CD4-positive, alpha-beta T cell treated with Interleukin-21 for 1 hour (primary cell): ENCODE measurements at regions not wholly inside any gene's neighbourhood (a gene's known extent, or its start where the extent isn't known, plus 50 kb on each side); places are given as distances from the start of the nearest gene placed in this dataset.

Experiments used
- DNase-seq: peaks from one replicate; pipeline ENCODE4 v3.0.0-alpha.2; 2020

GRCh38 chr3:70899816-70900215 is 587.4 kb upstream of the MDFIC2 start:
- DNase-seq = no peak

DNA sequence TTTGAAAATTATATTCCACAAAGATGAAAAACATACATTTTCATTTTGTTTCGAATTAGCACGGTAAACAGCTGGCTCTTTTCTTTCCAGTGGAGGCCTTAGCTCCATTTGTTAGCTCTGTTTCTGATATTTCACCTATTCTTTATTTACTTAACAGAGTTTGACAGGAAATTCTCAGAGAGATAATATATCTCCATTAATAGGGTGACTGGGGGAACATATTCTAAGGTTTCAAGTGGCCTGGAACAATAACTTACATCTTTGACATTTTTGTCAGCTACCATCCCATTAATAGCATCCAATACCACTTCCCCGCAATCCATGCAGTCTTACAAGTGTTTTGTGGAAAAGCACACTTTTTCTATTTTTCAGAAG is 577.6 kb upstream of the MDFIC2 start:
- no peak for DNase-seq

GRCh38 chr3:70889162-70890019 is 577.0 kb upstream of the MDFIC2 start:
- DNase-seq = no peak

DNA sequence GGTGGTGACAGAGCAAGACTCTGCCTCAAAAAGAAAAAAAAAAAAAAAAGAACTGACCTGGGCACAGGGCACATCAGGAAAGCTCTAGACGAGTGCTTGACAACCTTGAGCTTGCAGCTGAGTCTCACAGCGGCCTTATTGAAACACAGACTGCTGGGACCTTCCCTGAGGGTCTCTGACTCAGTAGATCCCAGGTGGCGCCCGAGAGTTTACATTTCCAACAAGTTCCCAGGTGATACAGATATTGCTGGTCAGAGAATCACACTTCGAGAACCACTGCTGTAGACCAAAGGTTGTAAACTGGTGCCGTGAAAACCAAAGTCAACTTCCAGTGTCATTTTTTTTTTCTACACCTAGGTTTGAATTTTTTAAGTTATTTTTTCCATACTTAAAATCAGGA is 573.2 kb upstream of the MDFIC2 start:
- DNase-seq = no peak

GRCh38 chr3:70882104-70882503 is 569.7 kb upstream of the MDFIC2 start:
- no peak for DNase-seq

DNA sequence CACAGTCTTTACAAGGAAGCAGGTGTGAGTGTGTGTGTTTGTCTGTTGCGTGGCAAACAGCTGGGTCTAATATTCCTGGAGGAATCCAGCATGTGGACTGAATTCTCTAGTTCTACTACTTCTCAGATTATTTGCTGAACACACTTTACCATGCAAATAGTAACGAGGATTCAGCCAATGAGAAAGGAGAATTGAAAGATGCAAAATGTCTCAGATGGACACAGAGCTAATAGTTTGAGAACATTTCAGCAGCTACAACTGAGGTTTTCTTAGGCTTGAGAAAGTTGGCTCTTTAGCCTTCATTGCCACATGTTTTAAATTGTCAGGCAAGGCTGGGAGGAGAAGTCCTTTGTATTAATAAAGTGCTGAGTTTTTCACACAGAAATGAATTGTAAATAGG is 568.0 kb upstream of the MDFIC2 start:
- DNase-seq = no peak

DNA sequence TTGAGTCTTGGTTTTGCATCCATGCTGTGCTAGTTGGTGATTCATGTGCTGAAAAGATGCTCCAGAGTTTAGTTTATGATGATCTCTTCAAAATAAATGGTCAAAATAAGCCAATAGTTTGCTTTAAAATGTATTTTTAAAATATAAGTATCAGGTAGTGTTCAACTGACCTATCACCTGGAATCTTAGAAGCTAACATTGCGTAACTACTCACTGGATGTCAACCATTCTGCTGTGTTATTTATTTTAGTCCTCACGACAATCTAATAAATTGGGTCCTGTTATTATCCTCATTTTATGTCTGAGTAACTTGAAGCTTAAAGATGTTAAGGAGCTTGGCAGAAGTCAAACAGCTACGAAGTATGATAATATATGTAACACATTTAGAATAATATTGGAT is 563.7 kb upstream of the MDFIC2 start:
- DNase-seq = no peak

- DNase-seq = no peak
These were observed 561.8 kb upstream of the MDFIC2 start for GRCh38 chr3:70874196-70874595.

- DNase-seq = no peak
These were observed 561.2 kb upstream of the MDFIC2 start for GRCh38 chr3:70873686-70874085.

DNA sequence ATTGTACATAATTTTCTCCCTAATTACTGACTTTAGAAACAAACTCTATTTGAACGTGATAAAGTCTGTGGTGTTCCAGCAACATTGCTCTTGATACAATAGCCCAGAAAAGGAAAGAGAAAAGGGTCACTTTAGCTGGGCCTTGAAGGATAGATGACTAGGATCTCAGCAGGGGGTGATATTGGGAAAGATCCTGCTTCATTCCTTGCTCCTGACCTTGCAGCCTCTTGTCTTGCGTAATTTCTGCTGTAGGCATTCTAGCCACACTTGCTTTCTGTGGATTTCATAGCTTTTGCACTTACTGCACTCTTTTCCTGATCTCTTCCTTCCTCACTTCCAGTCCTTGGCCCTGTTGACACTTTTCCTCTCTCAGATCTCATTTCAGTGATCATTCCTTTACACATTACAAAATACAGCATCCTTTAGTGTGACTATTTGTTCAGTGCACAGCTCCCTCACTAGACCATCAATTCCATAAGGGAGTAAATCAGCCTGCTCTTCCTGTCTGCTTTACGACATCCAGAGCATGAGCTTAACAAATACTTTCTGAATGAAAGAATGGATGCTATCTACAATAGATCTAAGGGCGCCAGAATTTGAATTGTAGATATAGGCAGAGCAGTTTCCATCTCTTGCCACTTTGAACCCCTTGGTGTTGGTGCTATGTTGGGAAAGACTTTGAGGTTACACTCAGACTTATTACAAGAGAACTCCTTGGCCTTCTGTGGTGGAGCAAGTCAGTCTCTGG is 559.6 kb upstream of the MDFIC2 start:
- no peak for DNase-seq

GRCh38 chr3:70870576-70870975 is 558.1 kb upstream of the MDFIC2 start:
- no peak for DNase-seq

GRCh38 chr3:70868561-70868960 is 556.1 kb upstream of the MDFIC2 start:
- DNase-seq = no peak

GRCh38 chr3:70863049-70863448 is 550.6 kb upstream of the MDFIC2 start:
- DNase-seq = no peak

GRCh38 chr3:70861855-70862254 is 549.4 kb upstream of the MDFIC2 start:
- no peak for DNase-seq

GRCh38 chr3:70861234-70861633 is 548.8 kb upstream of the MDFIC2 start:
- no peak for DNase-seq

DNA sequence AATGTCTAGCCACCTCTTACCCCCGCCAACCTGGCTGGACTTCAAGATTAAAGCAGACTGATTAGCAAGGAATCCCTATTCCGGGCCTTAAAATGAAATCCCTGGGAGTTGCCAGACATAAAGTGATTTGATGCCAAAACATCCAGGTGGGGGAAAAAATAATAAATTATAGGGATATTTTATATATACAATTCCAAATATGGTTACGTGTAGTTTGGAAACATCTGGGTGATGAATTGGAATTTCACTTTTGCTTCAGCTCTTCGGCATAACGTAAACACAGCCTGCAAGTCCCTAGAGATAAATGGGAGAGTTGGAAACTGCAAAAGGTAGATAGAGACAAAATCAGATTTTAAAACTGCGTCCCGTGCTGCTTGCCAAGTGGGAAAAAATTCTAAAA is 545.5 kb upstream of the MDFIC2 start:
- DNase-seq = no peak

DNA sequence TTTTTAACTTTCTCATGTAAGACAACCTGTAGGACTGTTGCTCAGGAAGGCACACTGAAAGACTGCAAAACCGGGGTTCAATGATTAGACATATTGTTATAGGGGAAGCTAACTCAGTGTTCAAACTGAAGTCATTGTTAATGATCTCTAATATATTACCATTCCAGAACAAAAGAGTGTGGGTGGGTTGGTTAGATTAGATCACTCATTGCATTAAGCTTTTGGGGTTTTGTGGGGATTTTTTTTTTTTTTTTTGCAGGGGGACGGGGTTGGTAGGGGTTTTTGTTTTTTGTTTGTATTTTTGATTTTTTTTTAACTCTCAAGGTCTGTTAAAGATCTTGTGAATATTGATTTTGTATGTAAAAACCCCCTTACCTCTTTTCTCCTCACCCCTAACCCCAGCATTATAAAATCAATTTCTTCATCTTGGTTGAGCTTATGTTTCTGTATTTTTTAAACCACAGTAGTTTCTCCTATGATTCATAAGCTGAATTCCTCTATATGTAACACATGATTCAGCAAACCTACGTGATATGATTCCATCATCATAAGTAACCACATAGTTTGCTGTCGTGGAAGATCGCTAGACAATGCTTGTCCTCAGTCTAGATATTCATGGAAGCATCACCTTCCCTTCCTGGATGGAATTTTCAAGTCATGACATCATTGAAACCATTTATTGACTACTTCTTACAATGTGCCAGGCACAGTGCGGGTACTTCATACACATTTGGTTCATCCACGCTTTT is 544.1 kb upstream of the MDFIC2 start:
- DNase-seq = no peak

DNA sequence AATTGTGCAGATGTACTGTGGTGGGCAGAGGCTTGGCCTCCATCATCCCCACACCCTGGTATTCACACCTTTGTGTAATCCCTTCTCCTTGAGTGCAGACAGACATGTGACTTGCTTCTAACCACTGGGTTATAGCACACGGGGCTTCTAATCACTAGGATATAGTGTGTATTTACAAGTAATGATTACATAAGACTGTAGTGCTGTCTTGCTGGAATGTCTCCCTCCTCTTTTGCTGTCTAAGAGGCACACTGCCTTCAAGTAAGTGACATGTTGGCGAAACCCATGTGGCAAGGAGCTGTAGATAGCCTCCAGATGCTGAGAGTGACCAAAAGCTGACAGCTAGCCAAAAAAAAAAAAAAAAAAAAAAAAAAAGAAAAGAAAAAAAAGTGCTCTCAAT is 542.7 kb upstream of the MDFIC2 start:
- no peak for DNase-seq

GRCh38 chr3:70854108-70854507 is 541.7 kb upstream of the MDFIC2 start:
- no peak for DNase-seq

DNA sequence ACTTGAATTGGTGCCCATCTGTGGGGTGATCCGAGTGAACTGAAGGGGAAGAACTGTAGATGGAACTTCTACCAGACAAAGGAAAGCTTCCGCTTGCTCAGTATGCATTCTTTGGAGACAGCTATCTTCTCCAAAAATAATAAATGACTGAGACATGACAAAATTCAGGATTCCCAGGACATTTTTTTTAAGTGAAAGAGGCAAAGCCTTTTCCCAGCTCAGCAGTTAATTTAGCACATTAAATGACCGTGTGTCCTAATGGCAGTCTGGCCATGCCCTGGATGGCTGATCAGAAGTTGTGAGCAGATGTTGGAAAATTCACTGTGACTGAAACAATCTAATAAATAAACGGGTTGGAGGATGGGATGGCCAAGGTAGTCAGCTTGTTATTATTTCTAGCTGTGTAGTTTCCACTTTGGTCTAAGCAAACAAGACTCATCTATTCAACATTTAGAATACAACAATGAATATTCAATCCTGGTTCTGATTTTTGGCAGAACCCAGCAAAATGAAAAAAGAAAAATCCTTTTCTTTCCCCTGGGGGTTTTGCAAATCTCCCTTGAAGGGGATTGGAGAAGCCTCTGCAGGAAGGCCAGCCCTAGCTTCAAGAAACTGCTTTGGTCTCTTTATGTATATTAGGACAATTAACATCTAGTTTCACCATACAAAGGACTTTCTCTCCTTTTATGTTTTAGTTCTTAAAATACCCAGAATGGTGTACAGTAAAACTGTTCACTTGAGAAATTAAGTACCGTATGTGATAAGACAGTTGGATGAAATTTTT is 540.9 kb upstream of the MDFIC2 start:
- DNase-seq = no peak

DNA sequence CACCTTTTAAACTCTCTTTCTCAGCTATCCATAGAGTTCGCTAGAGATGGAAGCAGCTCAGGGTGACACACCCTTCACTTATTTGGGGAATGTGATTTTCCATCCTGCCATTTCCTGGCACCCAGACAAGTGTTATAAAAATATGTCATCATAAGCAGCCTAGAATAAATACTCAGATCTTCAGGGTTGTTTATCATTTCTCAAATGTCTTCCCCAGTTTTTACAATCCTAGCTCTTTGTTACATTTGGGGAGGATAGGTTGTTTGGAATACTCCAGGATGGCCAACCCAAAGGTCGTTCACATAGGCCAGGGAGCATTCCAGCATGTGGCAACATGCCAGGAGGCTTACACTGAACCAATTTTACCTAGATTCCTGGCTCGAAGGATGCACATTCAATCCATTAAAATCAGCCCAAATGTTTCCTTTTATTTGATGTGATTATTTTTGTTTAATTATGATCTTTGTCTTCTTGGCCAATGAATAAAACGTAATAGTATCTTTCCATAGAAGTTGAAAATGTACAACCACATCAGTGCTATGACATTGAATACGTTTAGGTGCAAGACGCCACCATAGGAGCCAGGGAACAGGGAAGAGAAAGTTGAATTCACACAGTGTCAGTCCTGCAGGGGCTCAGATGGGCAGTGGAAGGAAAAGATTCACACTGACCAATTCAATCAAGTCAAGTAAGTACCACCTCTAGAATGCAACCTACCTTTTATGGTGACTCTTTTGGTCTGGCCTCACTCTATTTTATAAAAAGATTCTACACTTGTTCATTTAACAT is 537.7 kb upstream of the MDFIC2 start:
- no peak for DNase-seq
